GM19372 (cell line): ENCODE measurements at regions not wholly inside any gene's neighbourhood (a gene's known extent, or its start where the extent isn't known, plus 50 kb on each side); places are given as distances from the start of the nearest gene placed in this dataset.
"Not testable (repeated sequence)": the region's sequence is repeated elsewhere in the genome, so short reads cannot be mapped to it uniquely, and the experiment has no call there.

ENCODE experiments used
- ATAC-seq: cut with Tn5 transposase; IDR thresholded peaks from one replicate; pipeline ENCODE4 v1.9.1; 2021; ENCODE audit warnings: mild to moderate bottlenecking, low read depth, moderate library complexity; ENCODE audit not compliant: unreplicated experiment

DNA sequence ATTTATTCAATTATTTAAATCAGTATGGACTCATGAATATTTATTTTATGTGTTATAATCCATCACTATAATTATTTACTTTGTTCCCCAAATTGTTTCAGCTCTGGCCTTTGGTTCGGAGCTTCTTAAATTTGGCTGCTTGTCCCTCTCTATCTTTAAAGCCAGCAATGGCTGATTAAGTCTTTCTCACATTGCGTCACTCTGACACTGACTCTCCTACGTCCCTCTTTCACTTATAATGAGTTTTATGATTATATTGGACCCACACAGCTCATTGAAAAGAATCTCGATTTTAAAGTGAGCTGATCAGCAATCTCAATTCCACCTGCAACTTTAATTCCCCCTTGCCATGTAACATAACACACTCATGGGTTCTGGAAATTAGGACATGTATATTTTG is 185.2 kb upstream of the SLC39A10 start:
- ATAC-seq, result no peak

DNA sequence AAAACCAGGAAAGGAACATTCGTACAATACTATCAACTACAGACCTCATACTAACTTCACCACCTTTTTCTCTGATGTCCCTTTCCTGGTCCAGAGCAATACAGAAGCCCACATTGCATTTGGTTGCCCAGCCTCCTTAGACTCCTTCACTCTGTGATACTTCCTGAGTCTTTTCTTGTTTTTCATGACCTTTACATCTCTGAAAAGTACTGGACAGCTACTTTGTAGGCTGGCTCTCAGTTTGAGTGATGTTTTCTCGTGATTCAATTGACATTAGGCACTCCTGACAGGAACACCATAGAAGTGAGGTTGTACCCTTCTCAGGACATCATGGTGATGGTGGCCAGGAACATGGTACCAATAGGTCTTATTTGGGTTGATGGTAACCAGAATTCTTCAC is 185.9 kb upstream of the SLC39A10 start:
- ATAC-seq, result peak; percentile 23

- peak; percentile 30 for ATAC-seq
These were observed 186.4 kb upstream of the SLC39A10 start for GRCh38 chr2:195470622-195471021.

DNA sequence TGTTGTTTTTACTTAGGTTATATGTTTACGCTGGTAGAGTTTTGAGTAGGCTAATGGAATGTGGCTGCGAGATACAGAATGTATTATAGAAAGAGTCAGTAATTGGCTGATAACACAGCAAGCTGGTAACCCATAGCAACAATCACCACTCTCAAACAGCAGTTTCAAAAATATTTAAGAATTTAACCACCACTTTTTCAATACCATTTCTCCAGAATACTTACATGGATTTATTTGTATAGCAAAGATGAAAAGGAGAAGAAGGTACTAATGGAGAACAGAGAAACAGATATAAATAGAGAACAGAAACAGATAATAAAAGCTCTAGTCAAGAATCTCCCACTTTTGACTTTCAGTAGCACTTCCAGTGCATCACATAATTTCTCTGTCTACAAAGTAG is 188.3 kb upstream of the SLC39A10 start:
- ATAC-seq, result peak; percentile 80

DNA sequence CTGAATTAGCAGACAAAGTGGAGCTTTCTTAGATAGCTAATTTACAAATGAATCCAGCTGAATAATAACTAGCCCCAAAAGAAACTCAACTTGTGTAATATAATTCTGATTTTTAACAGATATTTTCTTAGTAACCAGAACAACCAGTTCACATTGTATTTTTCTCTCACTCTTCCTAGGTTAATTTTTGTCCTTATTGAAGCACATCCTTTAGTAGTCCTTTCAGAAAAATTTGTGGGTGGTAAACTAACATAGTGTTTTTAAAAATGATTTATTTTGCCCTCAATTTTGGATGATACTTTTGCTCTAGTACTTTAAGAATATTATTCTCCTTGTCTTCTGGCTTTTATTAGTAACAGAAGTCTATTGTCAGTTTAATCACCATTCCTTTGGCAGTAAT is 190.6 kb upstream of the SLC39A10 start:
- ATAC-seq, result no peak

- ATAC-seq, result no peak
These were observed 196.0 kb upstream of the SLC39A10 start for GRCh38 chr2:195461010-195461409.

DNA sequence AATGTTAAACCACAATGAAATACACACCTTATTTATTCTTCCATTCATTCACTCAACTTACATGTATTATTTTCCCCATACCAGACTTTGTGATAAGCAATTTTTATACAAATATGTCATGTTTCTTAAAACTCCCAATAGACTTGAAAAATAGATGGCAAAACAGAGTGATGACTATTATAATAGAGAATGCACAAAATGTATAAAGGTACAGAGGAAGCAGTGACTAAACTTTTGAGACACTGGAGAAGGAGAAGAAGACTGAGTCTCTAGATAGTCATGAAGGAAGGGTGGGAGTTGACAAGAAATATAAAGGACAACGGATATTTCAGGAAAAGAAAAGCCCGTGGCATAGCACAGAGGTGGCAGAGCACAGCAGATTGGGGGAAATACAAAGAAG is 198.1 kb upstream of the SLC39A10 start:
- no peak for ATAC-seq

DNA sequence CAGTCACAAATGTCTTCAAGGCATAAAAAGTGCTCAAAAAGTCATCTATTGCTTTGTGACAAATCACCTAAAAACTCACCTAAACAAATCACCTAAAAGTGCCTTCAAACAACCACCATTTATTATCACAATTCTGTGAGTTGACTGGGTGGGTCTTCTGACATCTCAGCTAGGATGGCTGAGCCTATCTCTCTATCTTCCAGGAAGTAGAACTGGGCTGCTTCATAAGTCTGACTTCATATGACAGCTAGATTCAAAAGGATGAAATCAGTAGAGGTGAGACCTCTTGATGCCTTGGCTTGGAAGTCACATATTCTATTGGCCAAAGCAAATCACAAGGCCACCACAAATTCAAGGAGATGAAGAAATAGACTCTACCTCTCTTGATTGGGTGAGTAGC is 199.2 kb upstream of the SLC39A10 start:
- no peak for ATAC-seq

DNA sequence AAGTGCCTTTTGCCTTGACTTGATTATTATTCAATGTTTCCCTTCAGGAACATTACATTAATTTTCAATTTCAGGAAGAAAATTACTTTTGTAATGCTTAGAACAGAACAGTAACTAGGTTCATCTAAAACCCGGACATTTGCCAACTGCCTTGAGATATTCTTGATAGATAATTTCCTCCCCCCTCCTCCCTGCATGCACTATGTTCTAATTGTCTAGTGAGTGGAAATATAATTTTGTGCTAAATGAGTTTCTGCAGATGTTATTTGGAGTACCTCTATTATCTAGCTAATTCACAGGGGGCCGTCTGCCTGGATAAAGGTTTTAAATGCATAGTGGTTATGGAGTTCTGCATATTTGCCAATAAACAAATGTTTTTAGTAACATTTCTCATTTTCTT is 200.3 kb upstream of the SLC39A10 start:
- no peak for ATAC-seq

DNA sequence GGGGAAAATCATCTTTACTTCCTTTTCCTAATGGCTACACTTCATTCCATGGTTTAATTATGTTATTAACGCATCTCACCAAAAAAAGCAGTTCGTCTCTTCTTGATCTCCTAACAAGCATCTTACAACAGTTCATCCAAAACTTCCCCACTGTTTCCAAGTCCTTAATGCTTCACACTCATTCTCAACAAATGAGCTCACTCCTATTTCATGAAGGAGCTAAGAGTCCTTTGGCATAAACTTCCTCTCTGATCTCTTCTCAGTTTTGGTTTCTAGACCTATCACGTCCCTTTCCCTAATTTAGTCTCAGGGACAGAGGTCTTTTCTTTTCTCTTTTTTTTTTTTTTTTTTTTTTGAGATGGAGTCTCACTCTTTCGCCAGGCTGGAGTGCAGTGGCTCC is 205.9 kb upstream of the SLC39A10 start:
- ATAC-seq, result no peak

DNA sequence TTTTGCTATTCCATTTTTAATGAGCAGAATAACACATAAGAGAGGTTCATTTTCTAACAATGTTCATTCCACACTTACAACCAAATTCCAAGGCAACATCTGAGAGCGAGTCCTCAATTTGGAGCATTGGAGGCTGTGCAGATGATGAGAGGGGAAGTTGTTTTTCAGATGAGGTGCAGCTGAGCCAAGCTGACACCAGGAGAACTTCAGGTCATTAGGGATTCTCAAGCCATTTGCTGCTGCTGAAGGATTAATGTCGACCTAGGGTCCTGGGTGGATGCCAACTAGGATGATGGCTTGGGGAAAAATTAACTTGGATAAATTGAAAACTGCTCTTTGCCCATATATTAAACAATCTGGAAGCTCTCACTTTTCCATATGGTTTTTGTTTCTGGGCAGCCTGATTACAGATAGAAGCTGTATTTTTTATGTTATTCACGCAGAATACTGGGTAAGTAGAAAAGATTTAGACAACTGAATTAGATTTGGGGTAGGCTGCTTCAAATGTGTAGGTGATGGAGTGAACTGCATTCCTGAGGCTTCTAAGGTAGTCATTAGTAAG is 206.4 kb upstream of the SLC39A10 start:
- no peak for ATAC-seq

GRCh38 chr2:195447323-195447975 is 209.6 kb upstream of the SLC39A10 start:
- no peak for ATAC-seq

- no peak for ATAC-seq
These were observed 211.4 kb upstream of the SLC39A10 start for GRCh38 chr2:195445639-195446038.

DNA sequence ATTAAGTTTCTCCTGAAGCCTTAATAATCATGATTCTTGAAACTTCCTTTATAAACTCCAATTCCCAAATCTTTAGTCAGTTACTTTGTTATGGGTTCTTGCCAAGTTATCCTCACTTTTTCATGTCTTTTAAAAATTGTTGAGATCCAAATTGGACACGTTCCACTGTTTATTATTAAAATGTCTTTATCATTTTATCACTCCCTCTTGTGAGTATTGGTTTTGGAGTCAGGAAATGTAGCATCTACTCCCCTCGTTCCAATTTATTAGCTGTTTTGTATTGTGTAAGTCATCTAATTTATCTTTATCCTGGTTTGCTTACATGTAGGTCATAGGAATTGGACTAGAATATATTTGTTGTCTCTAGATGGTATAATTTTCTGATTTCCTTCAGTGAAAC is 213.1 kb upstream of the SLC39A10 start:
- no peak for ATAC-seq

DNA sequence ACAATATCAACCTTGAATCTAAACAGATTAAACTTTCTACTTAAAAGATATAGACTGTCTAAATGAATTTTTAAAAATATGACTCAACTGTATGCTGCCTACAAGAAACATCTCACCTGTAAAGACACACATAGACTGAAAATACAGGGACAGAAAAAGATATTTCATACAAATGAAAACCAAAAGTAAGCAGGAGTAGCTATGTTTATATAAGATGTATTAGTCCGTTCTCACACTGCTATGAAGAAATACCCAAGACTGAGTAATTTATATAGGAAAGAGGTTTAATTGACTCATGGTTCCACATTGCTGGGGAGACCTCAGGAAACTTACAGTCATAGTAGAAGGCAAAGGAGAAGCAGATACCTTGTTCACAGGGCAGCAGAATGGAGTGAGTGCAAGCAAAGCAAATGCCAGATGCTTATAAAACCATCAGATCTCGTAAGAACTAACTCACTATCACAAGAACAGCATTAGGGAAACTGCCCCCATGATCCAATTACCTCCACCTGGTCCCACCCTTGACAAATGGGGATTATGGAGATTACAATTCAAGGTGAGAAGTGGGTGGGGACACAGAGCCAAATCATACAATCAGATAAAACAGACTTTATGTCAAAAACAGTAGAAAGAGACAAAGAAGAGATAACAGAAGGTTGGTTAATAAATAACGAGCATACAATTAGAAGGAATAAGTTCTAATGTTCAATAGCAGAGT is 214.4 kb upstream of the SLC39A10 start:
- ATAC-seq, result no peak

DNA sequence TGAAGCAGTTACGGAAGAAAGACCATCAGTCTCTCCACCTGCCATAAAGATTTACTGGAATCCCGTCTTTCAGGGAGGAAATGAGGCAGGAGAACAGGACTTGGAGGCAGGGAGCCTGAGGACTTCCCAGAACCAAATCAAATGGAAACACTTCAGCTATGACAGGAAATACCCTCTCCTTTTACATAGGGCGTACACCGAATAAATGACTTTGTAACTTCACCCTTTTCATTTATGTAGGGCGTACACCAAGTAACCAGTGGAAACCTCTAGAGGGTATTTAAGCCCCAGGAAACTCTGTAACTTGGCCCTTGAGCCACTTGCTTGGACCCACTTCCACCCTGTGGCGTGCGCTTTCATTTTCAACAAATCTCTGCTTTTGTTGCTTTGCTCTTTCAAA is 218.3 kb upstream of the SLC39A10 start:
- no peak for ATAC-seq

GRCh38 chr2:195437521-195437920 is 219.5 kb upstream of the SLC39A10 start:
- ATAC-seq, result no peak

DNA sequence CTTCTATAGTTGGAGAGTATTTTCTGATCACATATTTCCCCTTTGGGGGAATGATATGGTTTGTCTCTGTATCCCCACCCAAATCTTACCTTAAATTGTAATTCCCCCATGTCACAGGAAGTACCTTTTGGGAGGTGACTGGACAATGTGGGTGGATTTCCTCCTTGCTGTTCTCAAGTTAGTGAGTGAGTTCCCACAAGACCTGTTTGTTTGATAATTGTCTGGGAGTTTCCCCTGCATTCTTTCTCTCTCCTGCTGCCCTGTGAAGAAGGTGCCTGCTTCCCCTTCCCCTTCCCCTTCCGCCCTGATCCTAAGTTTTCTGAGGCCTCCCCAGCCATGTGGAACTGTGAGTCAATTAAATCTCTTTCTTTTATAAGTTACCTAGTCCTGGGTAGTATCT is 222.7 kb upstream of the SLC39A10 start:
- ATAC-seq, result no peak

DNA sequence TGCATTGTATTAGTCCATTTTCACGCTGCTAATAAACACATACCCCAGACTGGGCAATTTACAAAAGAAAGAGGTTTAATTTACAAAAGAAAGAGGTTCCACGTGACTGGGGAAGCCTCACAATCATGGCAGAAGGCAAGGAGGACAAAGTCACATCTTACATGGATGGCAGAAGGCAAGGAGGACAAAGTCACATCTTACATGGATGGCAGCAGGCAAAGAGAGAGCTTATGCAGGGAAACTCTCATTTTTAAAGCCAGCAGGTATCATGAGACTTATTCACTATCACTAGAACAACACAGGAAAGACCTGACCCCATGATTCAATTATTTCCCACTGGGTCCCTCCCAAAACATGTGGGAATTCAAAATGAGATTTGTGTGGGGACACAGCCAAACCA is 223.3 kb upstream of the SLC39A10 start:
- ATAC-seq, result not testable (repeated sequence)

DNA sequence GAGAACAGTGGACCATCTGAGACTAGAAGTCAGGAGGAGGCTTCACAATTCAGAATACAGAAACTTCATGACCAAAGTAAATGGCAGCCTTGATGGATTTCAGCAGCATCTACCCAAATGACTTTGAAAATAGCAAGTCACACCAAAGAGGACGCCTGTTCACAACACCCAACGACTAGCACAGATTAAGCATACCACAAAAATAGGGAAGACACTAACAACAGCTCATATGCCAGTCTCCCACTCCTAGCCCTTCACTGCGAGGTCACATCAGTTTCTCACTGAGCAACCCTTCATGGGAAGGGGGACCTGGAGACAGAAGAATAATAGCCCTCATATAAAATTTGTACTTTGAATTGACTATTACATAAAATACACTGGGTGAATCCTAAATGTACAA is 228.4 kb upstream of the SLC39A10 start:
- ATAC-seq, result no peak

GRCh38 chr2:195425328-195425727 is 231.7 kb upstream of the SLC39A10 start:
- ATAC-seq, result no peak

GRCh38 chr2:195419033-195419432 is 238.0 kb upstream of the SLC39A10 start:
- no peak for ATAC-seq
